HUES6 (cell line): ENCODE measurements at regions not wholly inside any gene's neighbourhood (a gene's known extent, or its start where the extent isn't known, plus 50 kb on each side); places are given as distances from the start of the nearest gene placed in this dataset.

ENCODE experiments used
- H3K27ac ChIP-seq: 2 replicates; pipeline ENCODE4 v1.7.0; 2013; ENCODE audit warnings: low read depth, mild to moderate bottlenecking, low read length, inconsistent platforms
- H3K27me3 ChIP-seq: 2 replicates; pipeline ENCODE4 v1.6.1; 2013; ENCODE audit warnings: low read length; ENCODE audit not compliant: control insufficient read depth, insufficient read depth
- H3K36me3 ChIP-seq: 2 replicates; pipeline ENCODE4 v1.6.1; 2013; ENCODE audit warnings: low read length; ENCODE audit not compliant: control insufficient read depth, insufficient read depth
- H3K4me1 ChIP-seq: 2 replicates; pipeline ENCODE4 v1.6.1; 2013; ENCODE audit warnings: low read length; ENCODE audit not compliant: control insufficient read depth, insufficient read depth
- H3K4me3 ChIP-seq: 2 replicates; pipeline ENCODE4 v1.5.1; 2013; ENCODE audit warnings: low read depth, low read length
- H3K9ac ChIP-seq: one replicate; pipeline ENCODE4 v1.6.1; 2013; ENCODE audit warnings: mild to moderate bottlenecking, low read length
- H3K9me3 ChIP-seq: 2 replicates; pipeline ENCODE4 v1.6.1; 2013; ENCODE audit warnings: low read depth, low read length; ENCODE audit not compliant: control insufficient read depth, insufficient read depth

DNA sequence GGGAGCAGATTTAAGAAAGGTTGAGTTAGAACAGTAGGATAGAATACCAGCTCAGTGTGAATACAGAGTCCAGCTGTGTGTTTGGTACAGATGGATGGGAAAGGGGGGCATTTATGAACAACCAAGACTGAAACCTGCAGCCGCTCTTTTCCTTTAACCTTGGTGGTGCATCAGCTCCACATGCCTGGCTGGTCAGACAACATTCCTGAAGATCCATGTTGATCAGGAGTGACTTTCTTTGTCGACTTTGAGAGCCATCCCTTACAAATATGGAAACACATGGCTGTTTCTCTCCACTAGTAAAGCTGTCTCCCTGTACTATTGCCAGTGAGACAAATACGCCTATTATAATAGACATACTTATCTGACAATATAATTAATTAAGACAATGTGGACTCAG is 476.5 kb upstream of the IGFBP3 start:
- Histone ChIP-seq H3K27me3 (no peaks in the 10 kb centered on the region), H3K4me1 (no peaks in the 10 kb centered on the region), H3K4me3 (no peak overlapping the region), H3K9ac (no peak overlapping the region), H3K9me3 (0 out of 2 replicates have a peak, but pooled peaks cover 5% of the 10 kb centered on the region), H3K27ac (no peak overlapping the region), H3K36me3 (no peaks in the 10 kb centered on the region)

DNA sequence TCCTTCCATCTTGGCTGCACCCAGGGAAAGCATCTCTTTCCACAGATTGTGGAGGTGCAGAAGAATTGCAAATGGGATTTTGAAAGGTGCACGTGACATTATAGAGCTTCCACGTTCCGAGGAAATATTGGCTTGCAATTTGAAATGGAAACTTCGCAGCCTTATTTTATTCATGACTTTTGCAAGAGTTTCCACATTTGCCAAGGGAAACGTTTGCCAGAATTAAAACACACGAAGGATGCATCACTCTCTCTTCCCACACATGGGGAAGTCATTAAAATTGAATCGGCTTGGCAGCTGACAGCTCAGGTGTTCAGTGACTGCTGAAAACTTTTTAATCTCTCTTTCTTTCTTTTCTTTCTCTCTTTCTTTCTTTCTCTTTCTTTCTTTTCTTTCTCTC is 475.4 kb upstream of the IGFBP3 start:
- Histone ChIP-seq H3K27ac (no peak overlapping the region), H3K36me3 (no peaks in the 10 kb centered on the region), H3K27me3 (no peaks in the 10 kb centered on the region), H3K9ac (no peak overlapping the region), H3K4me3 (no peak overlapping the region), H3K9me3 (no peaks in the 10 kb centered on the region), H3K4me1 (no peaks in the 10 kb centered on the region)

DNA sequence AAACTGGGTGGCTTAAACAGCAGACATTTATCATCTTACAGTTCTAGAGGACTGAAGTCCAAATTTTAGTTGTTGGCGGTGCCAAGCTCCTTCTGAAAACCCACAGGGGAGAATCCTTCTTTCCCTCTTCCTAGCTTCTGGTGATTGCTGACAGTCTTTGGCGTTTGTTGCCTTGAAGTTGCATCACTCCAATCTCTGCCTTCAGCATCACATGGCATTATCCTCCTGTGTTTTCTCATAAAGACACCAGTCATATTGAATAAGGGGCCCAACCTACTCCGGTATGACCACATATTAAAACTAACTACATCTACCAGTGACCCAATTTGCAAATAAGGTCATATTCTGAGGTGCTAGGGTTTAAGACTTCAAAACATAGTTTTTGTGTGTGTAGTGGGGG is 472.1 kb upstream of the IGFBP3 start:
- H3K9ac ChIP-seq: no peak overlapping the region
- H3K4me3 ChIP-seq: no peak overlapping the region
- no peaks in the 10 kb centered on the region for H3K9me3 ChIP-seq
- no peaks in the 10 kb centered on the region for H3K4me1 ChIP-seq
- H3K27ac ChIP-seq: no peak overlapping the region
- no peaks in the 10 kb centered on the region for H3K36me3 ChIP-seq
- no peaks in the 10 kb centered on the region for H3K27me3 ChIP-seq

DNA sequence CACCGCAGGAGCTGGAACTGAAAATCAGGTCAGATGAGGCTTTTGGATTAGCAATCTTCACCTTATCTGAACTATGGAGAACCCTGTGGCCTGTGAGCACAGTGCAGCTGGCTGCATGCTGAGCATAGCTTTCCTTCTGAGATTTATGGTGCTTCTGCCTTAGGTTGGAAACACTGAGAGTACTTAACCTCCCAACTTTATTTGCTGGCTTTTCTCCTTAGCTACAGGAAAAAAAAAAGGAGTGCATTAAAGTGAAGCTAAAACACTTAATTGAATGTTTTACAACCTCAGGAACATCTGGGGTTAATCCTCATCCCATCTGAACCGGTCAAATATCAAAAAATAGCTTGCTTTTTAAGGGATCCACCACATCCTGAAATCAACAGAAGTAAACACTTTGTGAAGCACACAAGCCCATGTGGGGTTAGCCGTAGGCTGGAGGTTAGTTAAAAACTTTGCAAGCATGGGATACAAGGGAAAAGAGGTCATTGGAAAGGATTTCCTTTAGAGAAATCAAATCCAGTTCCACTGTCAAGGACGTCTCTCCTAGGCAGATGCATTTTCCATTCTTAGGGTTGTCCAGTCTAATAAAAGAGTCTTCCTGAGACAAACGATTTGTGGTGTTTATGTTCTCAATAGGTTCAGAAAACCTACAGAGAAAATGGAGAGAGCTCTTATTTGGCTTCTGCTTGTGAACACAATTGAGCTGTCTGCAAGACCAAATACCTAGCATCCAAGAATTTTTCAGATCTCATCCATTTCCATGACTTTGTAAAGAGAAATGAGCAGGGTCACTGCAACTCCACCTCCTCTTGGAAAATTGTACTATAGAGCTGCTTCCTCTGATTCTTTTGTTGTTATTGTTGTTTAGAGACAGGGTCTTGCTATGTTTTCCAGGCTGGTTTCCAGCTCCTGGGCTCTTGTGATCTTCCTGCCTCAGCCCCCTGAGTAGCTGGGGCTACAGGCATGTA is 470.4 kb upstream of the IGFBP3 start:
- Histone ChIP-seq H3K27me3 (no peaks in the 10 kb centered on the region), H3K9ac (no peak overlapping the region), H3K9me3 (no peaks in the 10 kb centered on the region), H3K36me3 (no peaks in the 10 kb centered on the region), H3K27ac (no peak overlapping the region), H3K4me3 (no peak overlapping the region), H3K4me1 (no peaks in the 10 kb centered on the region)

DNA sequence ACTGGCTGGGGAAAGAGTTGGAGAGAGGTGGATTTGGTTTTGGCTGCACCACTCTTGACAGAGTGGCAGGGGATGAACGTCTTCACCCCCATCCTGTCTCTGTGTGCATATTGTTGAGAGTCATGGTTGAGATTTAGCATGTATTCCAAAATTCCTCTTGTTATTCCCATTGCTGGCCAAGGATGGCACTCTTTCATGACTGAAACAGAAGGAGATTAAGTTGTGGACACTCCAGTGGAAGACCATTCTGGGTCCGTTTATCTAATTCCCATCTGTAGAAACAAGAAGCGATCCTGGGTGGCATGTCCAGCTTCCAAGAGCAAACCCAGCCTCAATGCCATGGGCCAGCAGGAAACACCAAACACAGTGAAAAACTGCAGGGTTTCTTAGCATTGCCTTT is 469.0 kb upstream of the IGFBP3 start:
- Histone ChIP-seq H3K9ac (no peak overlapping the region), H3K27ac (no peak overlapping the region), H3K36me3 (no peaks in the 10 kb centered on the region), H3K27me3 (no peaks in the 10 kb centered on the region), H3K4me1 (no peaks in the 10 kb centered on the region), H3K4me3 (no peak overlapping the region), H3K9me3 (no peaks in the 10 kb centered on the region)

DNA sequence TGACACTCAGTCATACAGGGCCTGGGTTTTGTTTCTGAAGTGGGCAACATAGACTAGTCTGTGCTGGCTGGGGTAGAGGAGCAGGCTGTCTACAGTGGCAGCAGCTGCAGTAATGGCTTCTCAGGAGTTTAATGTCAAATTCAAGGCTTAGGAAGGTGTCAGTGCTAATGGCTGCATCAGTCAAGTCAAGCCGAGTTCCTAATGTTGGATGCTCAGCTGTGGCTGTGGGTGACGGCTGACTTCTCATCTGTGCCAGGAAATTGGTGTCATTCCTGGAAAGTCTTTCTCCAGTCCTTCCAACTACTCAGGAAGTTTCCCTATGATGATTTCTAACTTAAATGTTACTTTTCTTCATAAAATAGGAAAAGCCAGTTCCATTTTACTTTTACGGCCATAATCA is 468.1 kb upstream of the IGFBP3 start:
- no peak overlapping the region for H3K27ac ChIP-seq
- H3K9ac ChIP-seq: no peak overlapping the region
- H3K9me3 ChIP-seq: no peaks in the 10 kb centered on the region
- H3K4me1 ChIP-seq: no peaks in the 10 kb centered on the region
- no peaks in the 10 kb centered on the region for H3K36me3 ChIP-seq
- no peak overlapping the region for H3K4me3 ChIP-seq
- H3K27me3 ChIP-seq: no peaks in the 10 kb centered on the region

DNA sequence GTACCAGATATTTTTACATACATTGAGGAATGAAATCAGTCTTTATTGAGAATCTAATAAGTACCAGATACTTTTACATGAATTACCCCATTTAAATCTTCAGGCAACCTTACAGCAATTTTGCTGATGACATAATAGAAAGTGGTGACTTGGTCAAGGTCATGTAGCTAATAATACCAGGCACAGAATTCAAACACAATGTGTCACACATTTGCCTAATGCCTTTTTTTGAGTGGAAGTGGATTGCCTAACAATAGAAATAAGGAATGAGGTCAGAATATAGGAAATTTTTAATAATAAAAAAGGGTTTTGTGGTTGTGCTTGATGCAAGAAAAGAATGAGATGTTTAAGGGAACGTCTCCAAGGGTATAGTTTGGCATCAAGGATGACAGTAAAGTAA is 466.6 kb upstream of the IGFBP3 start:
- H3K9me3 ChIP-seq: no peaks in the 10 kb centered on the region
- no peaks in the 10 kb centered on the region for H3K27me3 ChIP-seq
- H3K27ac ChIP-seq: no peak overlapping the region
- no peak overlapping the region for H3K4me3 ChIP-seq
- H3K4me1 ChIP-seq: no peaks in the 10 kb centered on the region
- H3K9ac ChIP-seq: no peak overlapping the region
- H3K36me3 ChIP-seq: no peaks in the 10 kb centered on the region

DNA sequence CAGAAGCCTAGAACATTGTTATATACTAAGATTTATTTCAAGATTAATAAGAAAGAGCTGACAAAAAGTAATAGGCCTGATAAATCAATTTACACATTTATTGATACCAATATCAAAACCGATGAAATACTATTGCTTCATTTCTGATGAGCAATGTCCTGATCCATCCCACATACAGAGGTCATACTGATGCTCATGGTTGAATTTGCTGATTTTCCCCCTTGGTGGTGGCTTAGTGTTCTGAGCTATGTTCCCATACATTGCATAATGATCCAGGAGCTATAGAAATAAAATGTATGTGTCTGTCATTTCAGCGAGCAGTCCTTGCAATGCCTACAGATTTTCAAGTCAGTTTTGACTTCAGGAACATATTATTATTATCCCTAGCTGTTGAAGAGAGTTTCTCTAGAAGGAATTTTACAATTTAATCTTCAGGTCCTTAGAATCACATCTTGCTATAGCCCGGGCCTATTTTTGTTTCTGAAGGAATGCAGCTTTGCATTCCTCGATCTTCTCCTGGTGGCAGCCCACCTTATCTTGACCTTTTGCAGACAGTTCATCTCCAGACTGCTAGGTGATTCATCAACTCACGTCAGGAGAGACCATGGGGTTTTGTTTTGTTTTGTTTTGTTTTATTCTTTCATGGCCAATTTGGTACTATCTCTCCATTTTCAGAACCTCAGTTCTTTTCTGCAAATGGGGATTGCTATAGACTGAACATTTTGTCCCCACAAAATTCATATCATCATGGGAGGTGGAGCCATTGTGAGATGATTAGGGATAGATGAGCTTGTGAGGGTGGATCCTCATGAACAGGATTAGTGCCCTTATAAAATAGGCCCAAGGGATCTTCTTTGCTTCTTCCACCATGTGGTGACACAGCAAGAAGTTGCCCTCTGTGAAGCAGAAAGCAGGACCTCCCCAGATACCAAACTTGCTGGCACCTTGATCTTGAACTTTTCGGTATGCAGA is 465.6 kb upstream of the IGFBP3 start:
- no peak overlapping the region for H3K9ac ChIP-seq
- H3K9me3 ChIP-seq: no peaks in the 10 kb centered on the region
- no peak overlapping the region for H3K4me3 ChIP-seq
- H3K4me1 ChIP-seq: no peaks in the 10 kb centered on the region
- H3K27me3 ChIP-seq: no peaks in the 10 kb centered on the region
- H3K36me3 ChIP-seq: no peaks in the 10 kb centered on the region
- no peak overlapping the region for H3K27ac ChIP-seq

DNA sequence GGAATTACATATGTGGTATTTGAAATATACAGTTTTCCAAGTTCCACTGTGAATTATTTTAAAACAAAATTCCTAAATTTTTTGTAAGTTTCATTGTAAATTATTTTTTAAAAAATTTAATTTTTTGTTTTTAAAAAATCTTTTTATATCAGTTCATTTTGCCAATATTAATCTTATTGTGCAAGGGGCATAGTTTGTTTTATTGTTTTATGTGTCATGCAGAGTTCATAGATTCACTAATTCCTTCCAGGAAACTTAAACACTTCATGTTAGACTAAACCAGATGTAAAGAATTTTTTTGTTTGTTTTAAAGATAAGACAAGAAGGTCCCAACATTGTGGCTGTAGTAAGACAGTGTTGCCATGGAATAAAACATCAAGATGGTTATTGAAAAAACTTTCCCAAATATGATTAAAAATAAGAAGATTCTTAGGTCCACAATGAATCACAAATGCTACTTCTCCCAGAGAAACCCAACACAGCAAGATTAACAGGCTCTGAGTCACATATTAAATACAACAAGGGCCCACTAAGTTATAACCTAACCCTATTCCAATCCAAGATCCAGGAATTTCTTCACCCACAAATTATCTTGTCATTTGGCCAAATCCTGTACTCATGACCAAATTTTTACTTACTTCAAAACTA is 464.7 kb upstream of the IGFBP3 start:
- H3K4me1 ChIP-seq: no peaks in the 10 kb centered on the region
- no peaks in the 10 kb centered on the region for H3K36me3 ChIP-seq
- no peak overlapping the region for H3K27ac ChIP-seq
- no peak overlapping the region for H3K9ac ChIP-seq
- H3K27me3 ChIP-seq: no peaks in the 10 kb centered on the region
- H3K9me3 ChIP-seq: no peaks in the 10 kb centered on the region
- H3K4me3 ChIP-seq: no peak overlapping the region

DNA sequence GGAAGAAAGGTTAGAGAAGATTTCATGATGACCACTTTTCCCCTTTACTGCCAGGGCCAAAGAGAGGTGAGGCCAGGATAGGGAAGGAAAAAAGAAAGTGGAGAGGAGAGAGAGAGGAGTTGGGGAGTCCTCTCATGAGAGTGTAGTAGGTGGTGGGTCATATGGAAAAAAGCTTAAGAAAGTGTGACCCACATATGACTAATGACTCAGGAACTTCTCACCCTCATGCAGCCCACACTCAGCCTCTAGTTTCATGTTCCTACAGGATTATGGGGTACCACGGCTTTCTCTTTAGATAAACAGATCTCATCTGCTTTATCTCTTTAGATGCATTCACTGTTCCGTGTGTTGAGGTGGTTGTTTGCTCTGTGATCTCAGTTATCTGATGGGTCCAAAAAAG is 462.5 kb upstream of the IGFBP3 start:
- Histone ChIP-seq H3K4me3 (no peak overlapping the region), H3K9me3 (no peaks in the 10 kb centered on the region), H3K4me1 (no peaks in the 10 kb centered on the region), H3K9ac (no peak overlapping the region), H3K27ac (no peak overlapping the region), H3K36me3 (no peaks in the 10 kb centered on the region), H3K27me3 (no peaks in the 10 kb centered on the region)
